Adipocyte (in vitro differentiated cells): ENCODE measurements at regions not wholly inside any gene's neighbourhood (a gene's known extent, or its start where the extent isn't known, plus 50 kb on each side); places are given as distances from the start of the nearest gene placed in this dataset.

ENCODE experiments used
- DNase-seq: peaks from one replicate; pipeline ENCODE4 v3.0.0-alpha.2; 2015; ENCODE audit warnings: low read depth
- H3K27me3 ChIP-seq: replicated peaks from 2 replicates; pipeline ENCODE4 v1.7.0; 2013; ENCODE audit warnings: mild to moderate bottlenecking, low read length, moderate library complexity; ENCODE audit not compliant: control insufficient read depth, insufficient read depth
- H3K36me3 ChIP-seq: 2 replicates; pipeline ENCODE4 v1.7.0; 2013; ENCODE audit warnings: low read length, mild to moderate bottlenecking, moderate library complexity; ENCODE audit not compliant: control insufficient read depth, insufficient read depth, severe bottlenecking
- H3K4me1 ChIP-seq: 2 replicates; pipeline ENCODE4 v1.7.0; 2013; ENCODE audit warnings: mild to moderate bottlenecking, low read length, moderate library complexity; ENCODE audit not compliant: control insufficient read depth, insufficient read depth
- H3K4me3 ChIP-seq: 2 replicates; pipeline ENCODE4 v1.7.0; 2013; ENCODE audit warnings: mild to moderate bottlenecking, low read length, moderate library complexity
- H3K9ac ChIP-seq: 2 replicates; pipeline ENCODE4 v1.7.0; 2013; ENCODE audit warnings: mild to moderate bottlenecking, low read length, moderate library complexity
- H3K9me3 ChIP-seq: 2 replicates; pipeline ENCODE4 v1.7.0; 2013; ENCODE audit warnings: mild to moderate bottlenecking, low read length, moderate library complexity; ENCODE audit not compliant: control insufficient read depth

GRCh38 chr14:25628390-25628789 lies 578.4 kb upstream of the STXBP6 start:
- no peak overlapping the region for H3K4me3 ChIP-seq
- H3K9ac ChIP-seq: no peak overlapping the region
- H3K4me1 ChIP-seq: no peaks in the 10 kb centered on the region
- no peak for DNase-seq
- no peaks in the 10 kb centered on the region for H3K9me3 ChIP-seq
- no peaks in the 10 kb centered on the region for H3K27me3 ChIP-seq
- H3K36me3 ChIP-seq: no peaks in the 10 kb centered on the region

GRCh38 chr14:25626986-25627385 lies 577.0 kb upstream of the STXBP6 start:
- Histone ChIP-seq H3K4me3 (no peak overlapping the region), H3K27me3 (no peaks in the 10 kb centered on the region), H3K4me1 (no peaks in the 10 kb centered on the region), H3K36me3 (no peaks in the 10 kb centered on the region), H3K9ac (no peak overlapping the region), H3K9me3 (no peaks in the 10 kb centered on the region)
- no peak for DNase-seq

- Histone ChIP-seq H3K27me3 (no peaks in the 10 kb centered on the region), H3K9me3 (peaks cover under 1% of the 10 kb centered on the region), H3K36me3 (no peaks in the 10 kb centered on the region), H3K4me3 (no peak overlapping the region), H3K9ac (no peak overlapping the region), H3K4me1 (no peaks in the 10 kb centered on the region)
- no peak for DNase-seq
Observed at GRCh38 chr14:25622763-25623162, 572.8 kb upstream of the STXBP6 start.

GRCh38 chr14:25620515-25620914 lies 570.6 kb upstream of the STXBP6 start:
- DNase-seq: no peak
- H3K27me3 ChIP-seq: no peaks in the 10 kb centered on the region
- H3K4me1 ChIP-seq: no peaks in the 10 kb centered on the region
- no peak overlapping the region for H3K4me3 ChIP-seq
- H3K36me3 ChIP-seq: no peaks in the 10 kb centered on the region
- H3K9me3 ChIP-seq: peaks cover 7% of the 10 kb centered on the region
- no peak overlapping the region for H3K9ac ChIP-seq

GRCh38 chr14:25615174-25615573 lies 565.2 kb upstream of the STXBP6 start:
- no peak for DNase-seq
- no peaks in the 10 kb centered on the region for H3K36me3 ChIP-seq

GRCh38 chr14:25607192-25607591 lies 557.2 kb upstream of the STXBP6 start:
- H3K36me3 ChIP-seq: no peaks in the 10 kb centered on the region
- DNase-seq: no peak

More at GRCh38 chr14:25615174-25615573, 565.2 kb upstream of the STXBP6 start:
- Histone ChIP-seq H3K4me1 (no peaks in the 10 kb centered on the region), H3K9ac (no peak overlapping the region), H3K27me3 (no peaks in the 10 kb centered on the region), H3K9me3 (peaks cover 10% of the 10 kb centered on the region), H3K4me3 (no peak overlapping the region)

GRCh38 chr14:25602106-25602505 lies 552.2 kb upstream of the STXBP6 start:
- Histone ChIP-seq H3K4me1 (no peaks in the 10 kb centered on the region), H3K4me3 (no peak overlapping the region), H3K9ac (no peak overlapping the region), H3K27me3 (no peaks in the 10 kb centered on the region), H3K36me3 (no peaks in the 10 kb centered on the region), H3K9me3 (peaks cover 9% of the 10 kb centered on the region)
- no peak for DNase-seq

More at GRCh38 chr14:25607192-25607591, 557.2 kb upstream of the STXBP6 start:
- Histone ChIP-seq H3K4me1 (no peaks in the 10 kb centered on the region), H3K27me3 (no peaks in the 10 kb centered on the region), H3K9ac (no peak overlapping the region), H3K4me3 (no peak overlapping the region), H3K9me3 (peaks cover 5% of the 10 kb centered on the region)

- no peak for DNase-seq
- Histone ChIP-seq H3K4me1 (no peaks in the 10 kb centered on the region), H3K4me3 (no peak overlapping the region), H3K36me3 (no peaks in the 10 kb centered on the region), H3K9me3 (peaks cover 4% of the 10 kb centered on the region), H3K9ac (no peak overlapping the region), H3K27me3 (no peaks in the 10 kb centered on the region)
Observed at GRCh38 chr14:25588751-25589150, 538.8 kb upstream of the STXBP6 start.

GRCh38 chr14:25574628-25575325 lies 524.8 kb upstream of the STXBP6 start:
- Histone ChIP-seq H3K36me3 (no peaks in the 10 kb centered on the region), H3K4me3 (no peak overlapping the region), H3K9me3 (no peaks in the 10 kb centered on the region), H3K9ac (no peak overlapping the region), H3K27me3 (no peaks in the 10 kb centered on the region), H3K4me1 (no peaks in the 10 kb centered on the region)
- DNase-seq: no peak

GRCh38 chr14:25570483-25570882 lies 520.5 kb upstream of the STXBP6 start:
- no peak overlapping the region for H3K9ac ChIP-seq
- no peaks in the 10 kb centered on the region for H3K4me1 ChIP-seq
- H3K9me3 ChIP-seq: peaks cover 18% of the 10 kb centered on the region
- no peaks in the 10 kb centered on the region for H3K27me3 ChIP-seq
- no peak for DNase-seq
- H3K4me3 ChIP-seq: no peak overlapping the region
- H3K36me3 ChIP-seq: no peaks in the 10 kb centered on the region

- Histone ChIP-seq H3K4me1 (no peaks in the 10 kb centered on the region), H3K9ac (no peak overlapping the region), H3K4me3 (no peak overlapping the region), H3K36me3 (no peaks in the 10 kb centered on the region), H3K27me3 (no peaks in the 10 kb centered on the region), H3K9me3 (no peaks in the 10 kb centered on the region)
- no peak for DNase-seq
Observed at GRCh38 chr14:25557466-25557865, 507.5 kb upstream of the STXBP6 start.

- Histone ChIP-seq H3K27me3 (no peaks in the 10 kb centered on the region), H3K4me3 (no peak overlapping the region), H3K4me1 (no peaks in the 10 kb centered on the region), H3K9me3 (no peaks in the 10 kb centered on the region), H3K9ac (no peak overlapping the region), H3K36me3 (no peaks in the 10 kb centered on the region)
- DNase-seq: no peak
Observed at GRCh38 chr14:25552826-25553225, 502.9 kb upstream of the STXBP6 start.
